Activated T-helper 1 cell treated with anti-CD3 and anti-CD28 coated beads, Interleukin-12 subunit alpha, Interleukin-12 subunit beta, Interleukin-2, Interleukin-4 antibody, amounts not matched to agents 30 ng/mL and 10 ng/mL and 1 ng/mL, durations not matched to agents 14 hours and 24 hours and 36 hours (primary cell): ENCODE measurements at regions not wholly inside any gene's neighbourhood (a gene's known extent, or its start where the extent isn't known, plus 50 kb on each side); places are given as distances from the start of the nearest gene placed in this dataset.

ENCODE experiments used
- DNase-seq: peaks from one replicate; pipeline ENCODE4 v3.0.0; 2021; ENCODE audit warnings: low spot score
- H3K27ac Mint-ChIP-seq: one replicate; pipeline ENCODE4 v1.8.0; 2021; ENCODE audit warnings: mild to moderate bottlenecking, mixed read lengths
- H3K27me3 Mint-ChIP-seq: one replicate; pipeline ENCODE4 v1.8.0; 2022; ENCODE audit warnings: mild to moderate bottlenecking, moderate library complexity, mixed read lengths; ENCODE audit not compliant: insufficient read depth
- H3K36me3 Mint-ChIP-seq: one replicate; pipeline ENCODE4 v1.8.0; 2021; ENCODE audit warnings: low read depth, mixed read lengths
- H3K4me1 Mint-ChIP-seq: one replicate; pipeline ENCODE4 v1.8.0; 2021; ENCODE audit warnings: low read depth, mixed read lengths
- H3K4me3 Mint-ChIP-seq: one replicate; pipeline ENCODE4 v1.8.0; 2021; ENCODE audit warnings: mild to moderate bottlenecking, moderate library complexity, mixed read lengths
- H3K9me3 Mint-ChIP-seq: one replicate; pipeline ENCODE4 v1.8.0; 2021; ENCODE audit warnings: mixed read lengths
- intact Hi-C: fragments of 100-400 bp; cut with micrococcal nuclease; formaldehyde crosslinking; loops from one replicate; pipeline ENCODE4 v1.15.1; 2024

DNA sequence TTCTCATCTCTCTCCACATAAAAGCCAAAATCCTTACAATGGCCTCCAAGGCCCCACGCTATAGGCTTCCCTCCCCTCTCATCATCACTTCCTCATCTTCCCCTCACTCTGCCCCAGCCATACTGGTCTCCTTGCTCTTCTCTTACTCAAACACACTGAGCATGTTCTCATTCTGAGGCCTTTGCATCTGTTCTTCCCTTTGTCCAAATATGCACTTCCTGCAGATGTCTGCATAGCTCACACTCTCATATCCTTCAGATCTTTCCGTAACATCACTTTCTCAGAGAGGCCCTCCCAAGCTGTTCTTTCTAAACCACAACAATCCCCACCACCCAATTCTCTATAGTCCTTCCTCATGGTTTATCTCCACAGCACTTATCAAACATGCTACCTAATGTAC lies 284.1 kb downstream of the HHIPL2 start:
- no peak overlapping the region for H3K4me3 Mint-ChIP-seq
- no peaks in the 10 kb centered on the region for H3K36me3 Mint-ChIP-seq
- intact Hi-C loops: no loop called here
- peaks cover 4% of the 10 kb centered on the region for H3K27me3 Mint-ChIP-seq
- no peaks in the 10 kb centered on the region for H3K4me1 Mint-ChIP-seq
- H3K27ac Mint-ChIP-seq: no peak overlapping the region
- DNase-seq: no peak
- no peaks in the 10 kb centered on the region for H3K9me3 Mint-ChIP-seq

DNA sequence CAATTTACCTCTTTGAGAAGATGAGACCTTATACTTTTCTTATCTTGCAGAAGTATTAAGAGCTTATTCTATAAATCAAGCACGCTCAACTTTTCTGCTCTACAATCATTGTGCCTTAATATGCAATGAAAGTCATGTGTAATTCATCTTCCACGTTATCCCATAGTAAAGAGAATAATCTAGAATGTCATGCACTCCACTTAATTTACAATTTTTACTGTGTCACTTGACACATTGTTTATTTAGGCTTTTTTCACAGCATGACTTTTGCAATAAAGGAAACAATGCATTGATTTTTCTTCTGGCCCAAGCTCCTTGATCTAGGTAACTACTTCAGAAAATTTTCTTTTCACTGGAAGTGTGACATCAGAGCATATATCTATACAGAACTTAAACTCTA lies 290.9 kb downstream of the HHIPL2 start:
- H3K4me1 Mint-ChIP-seq: no peaks in the 10 kb centered on the region
- H3K9me3 Mint-ChIP-seq: no peaks in the 10 kb centered on the region
- H3K27ac Mint-ChIP-seq: no peak overlapping the region
- H3K27me3 Mint-ChIP-seq: no peaks in the 10 kb centered on the region
- intact Hi-C loops: no loop called here
- DNase-seq: no peak
- H3K36me3 Mint-ChIP-seq: no peaks in the 10 kb centered on the region
- H3K4me3 Mint-ChIP-seq: no peak overlapping the region

DNA sequence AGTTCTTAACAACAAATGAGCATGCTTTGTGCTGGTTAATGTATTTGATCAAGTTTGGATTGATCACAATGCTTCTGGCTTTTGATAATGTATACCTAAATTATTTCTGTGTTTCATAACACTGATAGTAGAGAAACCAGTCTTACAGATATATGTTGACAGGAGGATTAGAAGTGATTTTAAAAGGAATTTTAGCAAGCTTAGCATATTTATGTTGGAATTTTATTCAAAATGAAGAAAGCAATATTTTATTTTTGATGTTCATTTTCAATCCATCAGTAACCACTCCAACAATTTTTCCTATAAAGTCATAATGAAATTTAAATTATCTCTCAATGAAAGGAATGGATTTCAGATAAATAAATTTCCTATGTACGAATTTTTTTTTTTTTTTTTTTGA lies 291.8 kb downstream of the HHIPL2 start:
- intact Hi-C loops: no loop called here

DNA sequence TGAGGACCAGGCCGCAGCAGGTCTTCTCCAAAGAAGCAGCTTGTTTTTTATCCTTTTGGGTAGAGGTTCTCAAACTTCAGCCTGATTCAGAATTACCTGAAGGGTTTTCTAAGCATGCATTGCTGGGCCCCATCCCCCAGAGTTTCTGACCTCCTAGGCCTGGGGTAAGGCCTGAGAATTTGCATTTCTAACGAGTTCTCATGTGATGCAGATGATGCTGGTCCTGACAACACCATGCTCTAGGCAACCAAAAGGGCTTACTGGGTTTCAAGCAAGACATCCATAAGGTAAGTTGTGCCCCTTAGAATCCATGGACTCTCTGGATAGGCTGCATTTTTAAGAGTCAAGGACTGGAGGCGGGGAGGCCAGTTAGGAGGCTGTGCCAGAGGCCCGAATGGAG lies 295.1 kb downstream of the HHIPL2 start:
- intact Hi-C loops: no loop called here
- H3K27ac Mint-ChIP-seq: no peak overlapping the region
- DNase-seq: no peak

More for the DNA sequence above, 291.8 kb downstream of the HHIPL2 start:
- H3K36me3 Mint-ChIP-seq: no peaks in the 10 kb centered on the region
- no peak for DNase-seq
- H3K27ac Mint-ChIP-seq: no peak overlapping the region
- H3K4me3 Mint-ChIP-seq: no peak overlapping the region
- no peaks in the 10 kb centered on the region for H3K27me3 Mint-ChIP-seq
- H3K9me3 Mint-ChIP-seq: no peaks in the 10 kb centered on the region
- no peaks in the 10 kb centered on the region for H3K4me1 Mint-ChIP-seq

DNA sequence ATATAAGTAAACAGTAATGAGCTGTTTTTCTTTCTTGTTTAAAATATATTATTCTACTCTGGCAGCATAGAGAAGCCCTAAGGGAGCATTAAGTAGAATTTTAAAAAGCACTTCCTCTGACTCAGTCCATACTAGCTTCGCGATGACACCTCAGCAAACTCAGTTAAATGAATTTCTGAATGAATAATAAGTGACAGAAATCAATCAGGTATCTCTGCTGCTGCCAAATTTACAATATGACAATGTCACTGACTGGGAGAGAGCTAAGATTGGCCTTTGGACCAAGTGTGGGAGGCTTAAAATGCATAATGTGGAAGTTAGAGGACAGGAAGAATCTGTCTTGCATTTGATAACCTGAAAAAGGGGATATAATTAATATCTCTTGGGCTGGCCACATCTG lies 296.1 kb downstream of the HHIPL2 start:
- Mint-ChIP-seq H3K27ac (no peak overlapping the region), H3K36me3 (no peaks in the 10 kb centered on the region), H3K4me1 (no peaks in the 10 kb centered on the region), H3K9me3 (no peaks in the 10 kb centered on the region), H3K27me3 (no peaks in the 10 kb centered on the region), H3K4me3 (no peak overlapping the region)
- DNase-seq: no peak
- intact Hi-C loops: no loop called here

More for the DNA sequence above, 295.1 kb downstream of the HHIPL2 start:
- H3K9me3 Mint-ChIP-seq: no peaks in the 10 kb centered on the region
- no peaks in the 10 kb centered on the region for H3K27me3 Mint-ChIP-seq
- H3K4me1 Mint-ChIP-seq: no peaks in the 10 kb centered on the region
- no peaks in the 10 kb centered on the region for H3K36me3 Mint-ChIP-seq
- no peak overlapping the region for H3K4me3 Mint-ChIP-seq

DNA sequence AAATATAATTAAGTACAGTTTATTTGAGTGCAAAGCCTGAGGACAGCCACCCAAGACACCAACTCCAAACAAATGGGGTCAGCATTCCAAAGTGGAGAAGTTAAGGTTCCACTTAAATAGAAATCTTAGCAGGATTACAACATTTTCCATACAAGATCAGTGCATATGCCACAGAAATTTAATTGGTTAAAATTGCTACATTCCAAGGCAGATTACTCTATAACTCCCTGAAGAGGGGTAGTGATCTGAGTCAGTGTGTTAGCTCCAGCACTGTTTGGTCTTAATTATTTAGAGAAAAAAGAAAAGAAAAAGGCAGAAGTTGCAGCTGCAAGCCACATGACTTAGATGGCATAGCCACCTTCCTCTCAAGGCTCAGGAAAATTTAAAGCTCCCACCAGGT lies 297.5 kb downstream of the HHIPL2 start:
- no peaks in the 10 kb centered on the region for H3K9me3 Mint-ChIP-seq
- H3K4me3 Mint-ChIP-seq: no peak overlapping the region
- H3K4me1 Mint-ChIP-seq: no peaks in the 10 kb centered on the region
- H3K36me3 Mint-ChIP-seq: no peaks in the 10 kb centered on the region
- no peak for DNase-seq
- intact Hi-C loops: no loop called here
- H3K27ac Mint-ChIP-seq: no peak overlapping the region
- peaks cover 3% of the 10 kb centered on the region for H3K27me3 Mint-ChIP-seq

DNA sequence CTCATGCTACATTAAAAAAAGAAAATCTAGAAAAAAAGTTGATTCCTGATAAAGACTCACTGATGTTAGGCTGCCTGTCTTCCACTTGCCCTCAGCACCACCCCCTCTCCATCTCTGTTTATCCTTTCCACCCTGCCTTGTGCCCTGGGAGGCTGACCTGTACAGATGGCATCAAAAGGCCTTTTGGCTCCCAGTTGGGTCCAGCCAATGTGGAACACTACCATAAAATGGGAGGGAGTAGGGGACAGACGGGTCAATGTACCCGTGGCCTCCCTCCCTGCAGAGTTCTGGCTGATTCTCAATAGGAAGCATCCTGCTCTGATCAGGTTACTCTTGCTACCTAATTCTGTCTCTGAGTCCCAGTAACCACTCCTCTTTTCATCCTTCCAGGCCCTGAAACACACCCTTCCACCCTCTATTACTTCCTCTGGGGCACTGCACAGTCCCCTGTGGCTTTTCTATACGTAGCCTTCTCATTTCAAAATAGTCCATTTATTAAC lies 300.0 kb downstream of the HHIPL2 start:
- Mint-ChIP-seq H3K27me3 (peaks cover 3% of the 10 kb centered on the region), H3K36me3 (no peaks in the 10 kb centered on the region), H3K9me3 (no peaks in the 10 kb centered on the region), H3K4me3 (no peak overlapping the region), H3K4me1 (no peaks in the 10 kb centered on the region), H3K27ac (no peak overlapping the region)
- no peak for DNase-seq
- intact Hi-C loops: no loop called here

DNA sequence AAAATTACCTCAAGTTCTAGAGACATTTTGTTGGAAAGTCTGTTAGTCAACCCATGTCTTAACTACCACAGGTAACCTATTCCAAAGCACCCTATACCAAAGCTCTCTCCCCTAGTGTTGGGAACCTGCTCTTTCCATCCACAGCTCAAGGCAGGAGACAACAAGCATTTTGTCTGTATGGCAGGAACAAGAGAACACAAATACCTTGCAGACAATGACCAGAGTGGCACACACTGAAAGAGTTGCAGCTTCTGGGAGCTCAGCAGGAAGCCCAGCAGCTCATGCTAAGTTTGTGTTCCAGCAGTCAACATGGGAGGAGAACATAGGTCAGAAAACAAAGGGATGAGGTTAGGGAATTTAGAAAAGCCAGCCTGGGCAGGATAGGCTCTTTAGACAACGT lies 300.8 kb downstream of the HHIPL2 start:
- Mint-ChIP-seq H3K4me1 (no peaks in the 10 kb centered on the region), H3K27me3 (peaks cover 3% of the 10 kb centered on the region), H3K9me3 (no peaks in the 10 kb centered on the region), H3K36me3 (no peaks in the 10 kb centered on the region), H3K27ac (no peak overlapping the region), H3K4me3 (no peak overlapping the region)
- DNase-seq: no peak
- intact Hi-C loops: no loop called here

DNA sequence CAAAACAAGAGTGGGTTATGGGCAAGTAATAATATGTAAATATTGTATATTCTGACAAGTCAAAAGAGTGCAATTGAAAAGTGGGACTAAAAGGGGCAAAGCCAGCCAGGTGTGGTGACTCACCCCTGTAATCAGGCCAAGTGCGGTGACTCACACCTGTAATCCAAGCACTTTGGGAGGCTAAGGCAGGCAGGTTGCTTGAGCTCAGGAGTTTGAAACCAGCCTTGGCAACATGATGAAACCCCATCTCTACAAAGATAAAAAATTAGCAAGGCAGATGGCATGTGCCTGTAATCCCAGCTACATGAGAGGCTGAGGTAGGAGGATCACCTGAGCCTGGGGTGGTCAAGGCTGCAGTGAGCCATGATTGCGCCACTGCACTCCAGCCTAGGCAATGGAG lies 304.0 kb downstream of the HHIPL2 start:
- no peak for DNase-seq
- intact Hi-C loops: no loop called here
- Mint-ChIP-seq H3K36me3 (no peaks in the 10 kb centered on the region), H3K27ac (no peak overlapping the region), H3K9me3 (no peaks in the 10 kb centered on the region), H3K4me3 (no peak overlapping the region), H3K4me1 (no peaks in the 10 kb centered on the region), H3K27me3 (peaks cover 3% of the 10 kb centered on the region)

DNA sequence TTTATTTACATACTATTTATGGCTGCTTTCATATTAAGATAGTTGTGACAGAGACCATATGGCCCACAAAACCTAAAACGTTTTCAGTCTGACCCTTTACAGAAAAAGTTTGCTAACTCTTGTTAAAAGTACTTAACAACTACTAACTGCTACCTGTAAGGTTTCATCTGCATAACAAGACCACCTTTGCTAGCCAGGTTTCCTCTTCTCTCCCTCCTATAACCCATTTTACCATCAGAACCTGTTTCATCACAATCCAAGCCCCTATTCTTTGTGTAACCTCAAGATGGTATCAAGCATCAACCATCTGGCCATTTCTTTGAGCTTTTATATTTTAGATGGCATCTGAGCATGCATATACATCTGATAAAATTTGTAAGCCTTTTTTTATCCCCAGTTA lies 305.4 kb downstream of the HHIPL2 start:
- no peaks in the 10 kb centered on the region for H3K36me3 Mint-ChIP-seq
- no peaks in the 10 kb centered on the region for H3K4me1 Mint-ChIP-seq
- no peak overlapping the region for H3K27ac Mint-ChIP-seq
- intact Hi-C loops: no loop called here
- H3K4me3 Mint-ChIP-seq: no peak overlapping the region
- H3K9me3 Mint-ChIP-seq: no peaks in the 10 kb centered on the region
- peaks cover 3% of the 10 kb centered on the region for H3K27me3 Mint-ChIP-seq
- no peak for DNase-seq

DNA sequence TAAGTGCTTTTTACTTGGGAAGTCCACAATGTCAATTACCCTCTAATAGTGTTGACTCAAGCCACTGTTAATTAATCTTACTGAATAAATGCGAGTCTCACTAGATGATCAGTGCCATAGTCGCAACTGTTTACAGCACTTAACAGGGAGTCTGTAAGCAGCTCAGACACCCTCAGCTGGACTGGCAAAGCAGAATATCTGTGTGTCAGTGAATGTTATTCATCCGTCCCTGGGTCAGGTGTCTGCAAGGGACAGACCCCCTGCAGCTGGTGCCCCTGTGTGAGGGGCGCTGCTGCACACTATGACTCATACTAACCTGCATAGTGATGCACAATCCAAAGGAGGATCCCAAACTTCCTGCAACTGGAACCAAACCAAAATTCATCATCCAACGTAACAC lies 306.5 kb downstream of the HHIPL2 start:
- Mint-ChIP-seq H3K36me3 (no peaks in the 10 kb centered on the region), H3K27me3 (peaks cover 3% of the 10 kb centered on the region), H3K4me1 (no peaks in the 10 kb centered on the region), H3K9me3 (no peaks in the 10 kb centered on the region), H3K27ac (no peak overlapping the region), H3K4me3 (no peak overlapping the region)
- DNase-seq: no peak
- intact Hi-C loops: no loop called here

DNA sequence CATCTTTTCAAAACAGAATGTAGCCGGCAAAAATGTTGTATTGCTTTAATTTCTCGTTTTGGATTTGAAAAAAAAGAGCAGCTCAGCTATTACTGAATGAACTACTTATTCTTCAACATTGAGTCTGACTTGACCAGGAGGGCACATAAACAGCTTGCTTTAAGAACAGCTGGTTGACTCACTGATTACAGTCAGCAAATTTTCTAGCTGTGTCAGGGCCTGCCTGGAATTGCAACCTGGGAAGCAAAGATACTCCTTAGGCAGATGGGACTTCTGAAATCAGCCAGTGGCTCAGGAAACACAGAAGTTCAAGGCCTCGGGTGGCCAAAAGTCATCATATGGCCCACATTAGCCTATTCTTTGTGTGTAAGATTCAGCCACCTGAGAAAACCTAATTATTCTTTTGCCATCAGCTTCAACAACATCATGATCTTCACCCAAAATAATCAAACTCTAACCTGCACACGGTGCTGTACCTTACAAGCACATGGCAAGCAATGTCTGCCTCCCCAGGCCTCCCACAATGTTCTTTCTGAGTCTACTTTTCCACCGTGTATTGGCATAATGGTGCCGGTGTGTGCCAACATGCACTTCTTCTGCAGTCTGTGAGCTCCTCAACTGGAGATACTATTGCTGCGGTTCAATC lies 307.2 kb downstream of the HHIPL2 start:
- Mint-ChIP-seq H3K4me1 (no peaks in the 10 kb centered on the region), H3K4me3 (no peak overlapping the region), H3K27ac (no peak overlapping the region), H3K9me3 (no peaks in the 10 kb centered on the region), H3K27me3 (no peaks in the 10 kb centered on the region), H3K36me3 (no peaks in the 10 kb centered on the region)
- intact Hi-C loops: no loop called here
- DNase-seq: no peak

DNA sequence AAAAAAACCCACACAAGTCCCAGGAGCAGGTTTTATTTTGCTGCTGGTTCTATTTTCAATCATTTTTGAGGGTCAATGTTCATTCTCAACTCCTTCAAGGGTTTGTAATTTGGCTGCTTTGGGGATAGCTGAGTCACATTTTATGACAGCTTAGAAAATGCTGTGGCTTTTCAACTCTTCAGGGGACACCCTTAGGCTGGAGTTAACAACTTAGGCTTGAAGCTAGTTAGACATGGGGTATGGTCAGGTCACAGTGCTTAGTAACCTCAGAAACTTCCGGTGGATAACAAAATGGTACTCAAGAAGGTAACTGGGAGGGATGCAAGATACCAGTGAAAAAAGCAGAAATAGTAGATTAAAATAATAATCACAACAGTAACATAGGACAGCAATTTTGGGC lies 308.8 kb downstream of the HHIPL2 start:
- no peaks in the 10 kb centered on the region for H3K9me3 Mint-ChIP-seq
- no peaks in the 10 kb centered on the region for H3K4me1 Mint-ChIP-seq
- no peaks in the 10 kb centered on the region for H3K36me3 Mint-ChIP-seq
- no peak overlapping the region for H3K4me3 Mint-ChIP-seq
- H3K27me3 Mint-ChIP-seq: peaks cover 5% of the 10 kb centered on the region
- H3K27ac Mint-ChIP-seq: no peak overlapping the region
- no peak for DNase-seq
- intact Hi-C loops: no loop called here

DNA sequence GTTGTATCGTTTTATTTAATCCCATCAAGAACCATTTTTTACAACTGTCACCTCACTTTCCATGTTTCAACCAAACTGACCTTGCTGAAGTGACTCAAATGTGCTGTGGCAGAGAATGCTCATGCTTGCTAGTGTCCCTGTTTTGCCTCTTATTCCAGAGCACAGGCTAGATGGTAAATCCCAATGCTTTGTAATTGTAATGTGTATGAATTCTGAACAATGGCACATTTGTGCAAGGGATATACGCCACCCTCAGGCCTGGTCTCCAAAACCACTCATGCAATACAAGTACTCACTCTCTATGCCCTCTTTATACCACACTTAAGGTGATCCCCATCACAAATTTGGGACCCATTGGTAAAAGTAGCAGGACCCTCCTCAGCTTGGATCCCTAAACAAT lies 313.6 kb downstream of the HHIPL2 start:
- H3K36me3 Mint-ChIP-seq: no peaks in the 10 kb centered on the region
- H3K9me3 Mint-ChIP-seq: no peaks in the 10 kb centered on the region
- no peak overlapping the region for H3K27ac Mint-ChIP-seq
- peaks cover 5% of the 10 kb centered on the region for H3K27me3 Mint-ChIP-seq
- H3K4me3 Mint-ChIP-seq: no peak overlapping the region
- no peak for DNase-seq
- intact Hi-C loops: no loop called here
- H3K4me1 Mint-ChIP-seq: no peaks in the 10 kb centered on the region
